Chondrocyte (in vitro differentiated cells): ENCODE measurements at regions not wholly inside any gene's neighbourhood (a gene's known extent, or its start where the extent isn't known, plus 50 kb on each side); places are given as distances from the start of the nearest gene placed in this dataset.
A peak's percentile ranks its signal among the peaks of the same experiment; 100 is the strongest.
"Not testable (repeated sequence)": the region's sequence is repeated elsewhere in the genome, so short reads cannot be mapped to it uniquely, and the experiment has no call there.

Source experiments
- DNase-seq: peaks from one replicate; pipeline ENCODE4 v3.0.0; 2021; ENCODE audit warnings: mixed read lengths, low spot score
- H3K27ac Mint-ChIP-seq: one replicate; pipeline ENCODE4 v1.8.0; 2021; ENCODE audit warnings: mild to moderate bottlenecking, moderate library complexity, mixed read lengths; ENCODE audit not compliant: unreplicated experiment
- H3K27me3 Mint-ChIP-seq: 2 replicates; pipeline ENCODE4 v1.8.0; 2021; ENCODE audit warnings: low read depth, mixed read lengths
- H3K36me3 Mint-ChIP-seq: 2 replicates; pipeline ENCODE4 v1.8.0; 2021; ENCODE audit warnings: low read depth, mixed read lengths
- H3K4me1 Mint-ChIP-seq: 2 replicates; pipeline ENCODE4 v1.8.0; 2021; ENCODE audit warnings: low read depth, mild to moderate bottlenecking, mixed read lengths
- H3K4me3 Mint-ChIP-seq: one replicate; pipeline ENCODE4 v1.8.0; 2021; ENCODE audit warnings: mild to moderate bottlenecking, moderate library complexity, mixed read lengths; ENCODE audit not compliant: unreplicated experiment
- H3K9me3 Mint-ChIP-seq: 2 replicates; pipeline ENCODE4 v1.8.0; 2021; ENCODE audit warnings: low read depth, mixed read lengths

DNA sequence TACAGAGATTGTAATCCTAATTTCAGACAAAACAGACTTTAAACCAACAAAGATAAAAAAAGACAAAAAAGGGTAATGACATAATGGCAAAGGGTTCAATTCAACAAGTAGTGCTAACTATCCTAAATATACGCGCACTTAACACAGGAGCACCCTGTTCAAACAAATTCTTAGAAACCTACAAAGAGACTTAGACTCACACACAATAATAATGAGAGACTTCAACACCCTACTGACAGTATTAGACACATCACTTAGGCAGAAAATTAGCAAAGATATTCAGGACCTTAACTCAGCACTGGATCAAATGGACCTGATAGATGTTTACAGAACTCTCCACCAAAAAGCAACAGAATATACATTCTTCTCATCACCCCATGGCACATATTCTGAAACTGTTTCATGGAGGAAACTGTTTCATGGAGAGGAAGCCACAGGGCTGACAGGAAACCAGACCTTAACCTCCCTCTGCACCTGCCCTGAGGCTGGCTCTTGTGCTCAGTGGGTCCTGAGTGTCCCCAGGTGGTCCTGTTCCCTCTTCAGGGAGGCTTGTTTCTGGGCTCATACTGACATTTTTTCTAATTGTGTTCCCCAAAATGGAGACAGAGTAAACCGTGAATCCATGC is 54.7 kb downstream of the OR4M2 start:
- not testable (repeated sequence) for H3K27ac Mint-ChIP-seq, DNase-seq, H3K4me1 Mint-ChIP-seq, H3K9me3 Mint-ChIP-seq, H3K36me3 Mint-ChIP-seq, H3K4me3 Mint-ChIP-seq, H3K27me3 Mint-ChIP-seq

DNA sequence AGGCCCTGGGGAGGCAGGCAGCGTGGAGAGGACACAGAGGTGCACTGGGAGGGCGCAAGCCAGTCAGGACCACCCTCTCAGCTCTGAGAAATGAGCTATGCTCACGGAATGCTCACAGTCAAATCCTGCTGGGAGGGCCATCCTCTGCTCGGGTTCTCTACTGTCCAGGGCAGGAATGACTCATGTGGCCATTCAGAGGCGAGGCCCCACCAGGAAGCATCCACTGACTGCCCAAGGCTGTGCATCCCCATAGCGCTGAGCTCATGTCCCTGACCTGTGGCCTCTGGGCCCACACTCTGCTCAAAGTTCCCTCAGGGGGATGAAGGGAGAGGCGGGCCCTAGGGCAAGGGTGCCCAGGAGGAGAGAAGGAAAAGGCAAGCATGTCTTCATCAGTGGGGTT is 57.2 kb downstream of the OR4M2 start:
- not testable (repeated sequence) for H3K36me3 Mint-ChIP-seq, H3K4me1 Mint-ChIP-seq, H3K27ac Mint-ChIP-seq, DNase-seq, H3K27me3 Mint-ChIP-seq, H3K4me3 Mint-ChIP-seq, H3K9me3 Mint-ChIP-seq

DNA sequence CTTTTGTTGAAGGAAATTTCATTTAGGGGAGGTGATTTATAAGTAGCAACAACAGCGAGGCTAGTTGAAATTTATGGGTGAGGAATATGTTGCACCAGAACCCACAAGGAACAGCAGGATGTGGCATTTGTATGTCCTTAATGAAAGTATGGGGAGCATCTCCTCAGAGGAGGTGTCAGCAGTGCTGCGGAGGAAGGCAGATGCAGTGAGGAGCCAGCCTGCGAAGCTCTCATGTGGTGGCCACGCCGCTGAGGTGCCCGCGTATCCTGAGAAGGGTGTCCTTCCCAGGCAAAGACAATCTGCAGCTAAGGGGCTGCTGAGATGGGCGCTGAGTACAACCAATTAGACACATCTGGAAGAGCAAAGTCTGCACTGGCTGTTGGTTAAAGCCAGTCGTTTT is 60.8 kb downstream of the OR4M2 start:
- not testable (repeated sequence) for H3K4me3 Mint-ChIP-seq, H3K4me1 Mint-ChIP-seq, H3K27me3 Mint-ChIP-seq, H3K27ac Mint-ChIP-seq, DNase-seq, H3K36me3 Mint-ChIP-seq, H3K9me3 Mint-ChIP-seq

DNA sequence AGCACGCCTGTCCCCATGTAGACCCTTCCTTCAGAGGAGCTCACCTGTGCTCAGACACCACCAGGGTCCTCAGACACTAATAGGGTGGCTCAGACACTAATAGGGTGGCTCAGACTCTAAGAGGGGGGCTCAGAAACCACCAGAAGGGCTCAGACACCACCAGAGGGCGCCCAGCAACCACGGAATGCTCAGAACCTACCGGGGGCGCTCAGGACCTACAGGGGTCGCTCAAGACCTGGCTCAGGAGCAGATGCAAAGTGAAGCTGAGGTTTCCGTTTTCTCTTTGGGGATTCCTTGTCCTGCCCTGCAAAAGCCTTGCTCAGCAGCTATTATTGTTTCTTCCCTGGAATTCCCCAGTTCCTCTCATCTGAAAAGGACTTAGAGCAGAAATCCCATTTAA is 67.8 kb downstream of the OR4M2 start:
- DNase-seq, H3K36me3 Mint-ChIP-seq, H3K9me3 Mint-ChIP-seq, H3K4me3 Mint-ChIP-seq, H3K27me3 Mint-ChIP-seq, H3K4me1 Mint-ChIP-seq, H3K27ac Mint-ChIP-seq: not testable (repeated sequence)

DNA sequence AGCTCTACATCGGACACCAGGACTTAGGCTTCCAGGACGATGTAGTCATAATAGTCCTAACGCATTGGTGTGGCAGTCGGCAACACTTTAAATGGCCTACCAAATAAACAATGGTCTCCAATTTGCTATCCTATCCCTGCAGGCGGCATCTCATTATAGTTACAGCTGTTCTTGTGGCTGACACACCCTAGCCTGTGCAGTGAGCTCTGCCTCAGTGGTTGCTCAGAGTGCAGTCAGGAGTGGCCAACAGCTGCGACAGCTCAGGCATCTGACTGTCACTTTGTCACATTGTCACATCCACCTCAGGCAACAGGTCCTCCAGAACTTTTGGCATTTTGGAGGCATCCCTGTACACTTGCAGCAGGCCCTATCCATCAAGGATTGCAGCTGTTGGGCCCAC is 77.9 kb downstream of the OR4M2 start:
- not testable (repeated sequence) for DNase-seq, H3K27me3 Mint-ChIP-seq, H3K4me1 Mint-ChIP-seq, H3K4me3 Mint-ChIP-seq, H3K9me3 Mint-ChIP-seq, H3K36me3 Mint-ChIP-seq, H3K27ac Mint-ChIP-seq

DNA sequence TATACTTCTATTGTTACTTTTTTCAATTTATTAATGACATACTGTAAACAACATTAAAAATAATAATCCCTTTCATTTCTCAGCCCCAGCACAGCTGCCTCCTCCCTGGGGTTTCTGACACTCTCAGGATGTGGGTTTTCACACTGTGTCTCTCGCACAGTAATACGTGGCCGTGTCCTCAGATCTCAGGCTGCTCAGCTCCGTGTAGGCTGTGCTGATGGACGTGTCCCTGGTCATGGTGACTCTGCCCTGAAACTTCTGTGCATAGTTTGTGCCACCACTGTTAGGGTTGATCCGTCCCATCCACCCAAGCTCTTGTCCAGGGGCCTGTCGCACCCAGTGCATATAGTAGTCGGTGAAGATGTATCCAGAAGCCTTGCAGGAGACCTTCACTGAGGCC is 80.0 kb downstream of the OR4M2 start:
- DNase-seq, H3K27me3 Mint-ChIP-seq, H3K36me3 Mint-ChIP-seq, H3K9me3 Mint-ChIP-seq, H3K27ac Mint-ChIP-seq, H3K4me1 Mint-ChIP-seq, H3K4me3 Mint-ChIP-seq: not testable (repeated sequence)

DNA sequence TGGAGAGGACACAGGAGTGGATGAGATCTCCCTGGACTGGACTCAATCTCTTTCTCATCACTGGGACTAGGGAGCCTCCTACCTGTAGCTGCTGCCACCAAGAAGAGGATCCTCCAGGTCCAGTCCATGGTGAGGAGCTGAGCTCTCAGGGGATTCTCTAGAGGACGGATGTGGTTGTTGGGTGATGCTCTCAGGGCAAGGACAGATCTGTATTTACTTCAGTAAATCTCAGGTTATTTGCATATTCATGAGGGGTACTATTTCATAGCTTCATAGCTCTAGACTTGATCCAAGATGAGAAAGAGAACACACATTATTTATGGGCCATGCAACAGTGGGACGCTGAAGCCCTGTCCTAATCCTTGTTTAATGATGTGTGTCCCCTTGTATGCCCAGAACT is 80.4 kb downstream of the OR4M2 start:
- not testable (repeated sequence) for H3K4me3 Mint-ChIP-seq, H3K9me3 Mint-ChIP-seq, H3K4me1 Mint-ChIP-seq, DNase-seq, H3K27ac Mint-ChIP-seq, H3K27me3 Mint-ChIP-seq, H3K36me3 Mint-ChIP-seq

DNA sequence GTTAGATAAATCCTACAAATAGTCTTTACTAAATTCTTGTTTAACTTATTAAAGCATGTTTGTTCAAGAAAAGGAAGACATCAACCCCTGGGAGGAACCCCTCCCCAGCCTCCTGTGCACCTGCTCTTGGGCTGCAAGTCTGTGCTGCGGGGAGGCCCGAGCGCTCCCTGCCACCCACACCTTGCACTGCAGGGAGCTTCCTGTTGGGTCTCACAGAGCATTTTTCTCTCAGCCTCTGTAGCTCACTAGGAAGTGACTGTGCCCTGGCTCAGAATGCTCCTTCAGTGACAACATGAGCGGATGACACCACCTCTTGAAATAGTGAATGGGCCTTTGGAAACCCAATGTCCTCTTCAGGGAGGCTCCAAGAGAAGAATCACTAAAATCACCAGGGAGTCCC is 81.1 kb downstream of the OR4M2 start:
- H3K4me1 Mint-ChIP-seq, H3K36me3 Mint-ChIP-seq, H3K27me3 Mint-ChIP-seq, H3K27ac Mint-ChIP-seq, DNase-seq, H3K9me3 Mint-ChIP-seq, H3K4me3 Mint-ChIP-seq: not testable (repeated sequence)

DNA sequence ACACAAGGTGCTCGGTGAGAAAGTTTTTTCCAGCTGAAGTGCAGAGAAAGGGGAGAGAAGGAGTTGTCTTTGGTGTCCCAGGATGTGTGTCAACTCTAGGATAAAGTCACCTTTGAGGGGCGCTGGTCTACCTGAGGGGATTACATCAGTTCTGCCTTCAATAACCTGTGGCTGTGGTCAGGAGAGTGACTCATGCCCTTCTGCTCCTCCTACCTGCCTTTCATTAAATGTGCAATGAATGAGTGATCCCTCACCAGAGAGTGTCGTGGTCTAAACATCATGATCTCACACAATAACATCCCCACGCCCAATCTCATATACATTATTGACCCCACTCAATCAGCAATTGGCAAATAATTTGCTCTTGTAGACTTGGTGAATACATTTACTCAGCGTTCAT is 83.4 kb downstream of the OR4M2 start:
- not testable (repeated sequence) for H3K27me3 Mint-ChIP-seq, H3K36me3 Mint-ChIP-seq, DNase-seq, H3K27ac Mint-ChIP-seq, H3K4me3 Mint-ChIP-seq, H3K4me1 Mint-ChIP-seq, H3K9me3 Mint-ChIP-seq

DNA sequence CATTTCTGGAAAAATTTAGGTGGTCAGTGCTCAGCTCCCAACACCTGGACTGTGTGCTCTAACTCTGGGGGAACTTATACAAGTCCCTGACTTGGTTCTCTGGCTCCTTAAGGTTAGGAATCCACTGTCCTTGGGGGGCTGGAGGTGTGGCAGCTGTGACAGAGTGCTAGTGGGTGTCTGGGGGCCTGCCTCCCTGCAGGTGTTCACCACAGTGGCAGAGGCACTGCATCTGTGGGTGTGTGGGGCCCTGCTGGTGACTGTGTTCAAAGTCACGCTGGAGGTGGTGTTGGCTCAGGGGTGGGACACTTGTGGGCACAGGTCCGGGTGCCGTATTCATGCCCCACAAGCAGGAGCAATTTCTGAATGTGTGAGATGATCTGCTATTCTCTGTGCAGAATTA is 87.2 kb downstream of the OR4M2 start:
- peak; percentile 47 for DNase-seq
- not testable (repeated sequence) for H3K9me3 Mint-ChIP-seq, H3K4me1 Mint-ChIP-seq, H3K27ac Mint-ChIP-seq, H3K27me3 Mint-ChIP-seq, H3K4me3 Mint-ChIP-seq, H3K36me3 Mint-ChIP-seq

DNA sequence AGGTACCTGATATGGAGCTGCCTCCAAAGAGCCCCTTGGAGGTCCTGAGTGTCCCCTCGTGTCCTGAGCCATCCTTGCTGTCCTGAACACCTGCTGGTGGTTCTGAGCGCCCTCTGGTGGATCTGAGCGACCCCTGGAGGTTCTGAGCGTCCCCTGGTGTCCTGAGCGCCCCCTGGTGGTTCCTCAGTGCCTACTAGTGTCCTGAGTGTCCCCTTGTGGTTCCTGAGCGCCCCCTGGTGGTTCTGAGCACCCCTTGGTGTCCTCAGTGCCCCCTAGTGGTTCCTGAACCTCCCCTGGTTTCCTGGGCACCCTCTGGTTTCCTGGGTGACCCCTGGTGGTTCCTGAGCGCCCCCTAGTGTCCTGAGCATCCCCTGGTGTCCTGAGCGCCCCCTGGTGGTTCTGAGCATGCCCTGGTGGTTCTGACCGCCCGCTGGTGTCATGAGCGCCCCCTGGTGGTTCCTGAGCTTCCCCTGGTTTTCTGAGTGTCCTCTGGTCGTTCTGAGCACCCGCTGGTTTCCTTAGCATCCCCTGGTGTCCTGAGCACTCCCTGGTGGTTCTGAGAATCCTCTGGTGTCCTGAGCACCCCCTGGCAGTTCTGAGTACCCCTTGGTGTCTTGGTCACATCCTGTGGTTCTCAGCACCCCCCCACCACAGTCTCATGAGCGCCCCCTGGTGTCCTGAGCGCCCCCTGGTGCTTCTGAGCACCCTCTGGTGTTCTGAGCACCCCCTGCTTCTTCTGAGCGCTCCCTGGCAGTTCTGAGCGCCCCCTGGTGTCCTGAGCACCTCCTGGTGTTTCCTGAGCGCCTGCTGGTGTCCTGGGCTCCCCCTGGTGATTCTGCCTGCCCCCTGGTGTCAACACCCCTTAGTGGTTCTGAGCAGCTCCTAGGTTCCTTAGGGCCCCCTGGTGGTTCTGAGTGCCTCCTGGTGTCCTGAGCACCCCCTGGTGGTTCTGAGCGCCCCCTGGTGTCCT is 93.0 kb downstream of the OR4M2 start:
- H3K27ac Mint-ChIP-seq, H3K4me1 Mint-ChIP-seq, DNase-seq, H3K36me3 Mint-ChIP-seq, H3K27me3 Mint-ChIP-seq, H3K4me3 Mint-ChIP-seq, H3K9me3 Mint-ChIP-seq: not testable (repeated sequence)

DNA sequence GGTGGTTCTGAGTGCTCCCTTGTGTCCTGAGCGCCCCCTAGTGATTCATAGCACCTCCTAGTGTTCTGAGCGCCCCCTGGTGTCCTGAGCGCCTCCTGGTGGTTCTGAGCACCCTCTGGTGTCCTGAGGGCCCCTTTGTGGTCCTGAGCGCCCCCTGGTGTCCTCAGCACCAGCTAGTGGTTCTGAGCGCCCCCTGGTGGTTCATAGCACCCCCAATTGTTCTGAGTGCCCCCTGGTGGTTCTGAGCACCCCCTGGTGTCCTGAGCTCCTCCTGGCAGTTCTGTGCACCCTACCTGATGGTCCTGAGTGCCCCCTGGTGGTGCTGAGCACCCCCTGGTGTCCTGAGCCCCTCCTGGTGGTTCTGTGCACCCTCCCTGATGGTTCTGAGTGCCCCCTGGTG is 93.8 kb downstream of the OR4M2 start:
- H3K9me3 Mint-ChIP-seq, H3K36me3 Mint-ChIP-seq, DNase-seq, H3K27me3 Mint-ChIP-seq, H3K4me3 Mint-ChIP-seq, H3K4me1 Mint-ChIP-seq, H3K27ac Mint-ChIP-seq: not testable (repeated sequence)

DNA sequence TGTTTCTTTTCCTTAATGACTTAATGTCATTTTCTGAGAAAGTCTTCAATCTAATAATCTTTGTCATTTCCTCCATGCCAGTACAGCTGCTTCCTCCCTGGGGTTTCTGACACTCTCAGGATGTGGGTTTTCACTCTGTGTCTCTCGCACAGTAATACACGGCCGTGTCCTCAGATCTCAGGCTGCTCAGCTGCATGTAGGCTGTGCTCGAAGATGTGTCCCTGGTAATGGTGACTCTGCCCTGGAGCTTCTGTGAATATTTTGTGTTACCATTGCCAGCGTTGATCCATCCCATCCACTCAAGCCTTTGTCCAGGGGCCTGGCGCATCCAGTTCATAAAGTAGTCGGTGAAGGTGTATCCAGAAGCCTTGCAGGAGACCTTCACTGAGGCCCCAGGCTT is 97.6 kb downstream of the OR4M2 start:
- H3K36me3 Mint-ChIP-seq, H3K27me3 Mint-ChIP-seq, H3K4me1 Mint-ChIP-seq, H3K9me3 Mint-ChIP-seq, H3K4me3 Mint-ChIP-seq, H3K27ac Mint-ChIP-seq, DNase-seq: not testable (repeated sequence)
